Testis (tissue), 2 donors: ENCODE measurements at regions not wholly inside any gene's neighbourhood (a gene's known extent, or its start where the extent isn't known, plus 50 kb on each side); places are given as distances from the start of the nearest gene placed in this dataset.

Experiments used
- CTCF ChIP-seq, 3 experiments: fragments of 450-650 bp in 2 of 3; fragments of 200-600 bp in 1 of 3; sonication (generic) in 1 of 3; IDR thresholded peaks; one replicate each; pipeline ENCODE4 v1.5.1; 2016 to 2019; ENCODE audit warnings: antibody characterized with exemption in 3 of 3, mild to moderate bottlenecking in 2 of 3, moderate library complexity in 1 of 3
- POLR2A ChIP-seq: fragments of 450-650 bp; IDR thresholded peaks from one replicate; pipeline ENCODE4 v1.6.1; 2017; ENCODE audit warnings: antibody characterized with exemption, mild to moderate bottlenecking, moderate library complexity

- TF ChIP-seq POLR2A: no peak
- no peak for TF ChIP-seq CTCF (IDR thresholded peaks at IDR 0.05)
Measured at GRCh38 chr18:73812423-73812822, 335.2 kb downstream of the FBXO15 start.
